GM04504 (cell line): ENCODE measurements at regions not wholly inside any gene's neighbourhood (a gene's known extent, or its start where the extent isn't known, plus 50 kb on each side); places are given as distances from the start of the nearest gene placed in this dataset.
"Not testable (repeated sequence)": the region's sequence is repeated elsewhere in the genome, so short reads cannot be mapped to it uniquely, and the experiment has no call there.

Experiments
- DNase-seq: peaks from one replicate; pipeline ENCODE4 v3.0.0-alpha.2; 2012; ENCODE audit warnings: low read depth

GRCh38 chr9:74094037-74094436 lies 403.1 kb upstream of the RORB start:
- DNase-seq: not testable (repeated sequence)

GRCh38 chr9:74094766-74095165 lies 402.4 kb upstream of the RORB start:
- no peak for DNase-seq

GRCh38 chr9:74095925-74096324 lies 401.2 kb upstream of the RORB start:
- DNase-seq: no peak

GRCh38 chr9:74096420-74096819 lies 400.7 kb upstream of the RORB start:
- no peak for DNase-seq

GRCh38 chr9:74100042-74100441 lies 397.1 kb upstream of the RORB start:
- DNase-seq: no peak

- DNase-seq: not testable (repeated sequence)
Measured at GRCh38 chr9:74102148-74102547, 395.0 kb upstream of the RORB start.

GRCh38 chr9:74102702-74103101 lies 394.4 kb upstream of the RORB start:
- DNase-seq: no peak

- no peak for DNase-seq
Measured at GRCh38 chr9:74107692-74108091, 389.4 kb upstream of the RORB start.

- DNase-seq: no peak
Measured at GRCh38 chr9:74115976-74116375, 381.2 kb upstream of the RORB start.

GRCh38 chr9:74117151-74117550 lies 380.0 kb upstream of the RORB start:
- no peak for DNase-seq

- DNase-seq: no peak
Measured at GRCh38 chr9:74117731-74118130, 379.4 kb upstream of the RORB start.

- no peak for DNase-seq
Measured at GRCh38 chr9:74120061-74120460, 377.1 kb upstream of the RORB start.

GRCh38 chr9:74120470-74120869 lies 376.7 kb upstream of the RORB start:
- no peak for DNase-seq

- no peak for DNase-seq
Measured at GRCh38 chr9:74122216-74122615, 374.9 kb upstream of the RORB start.

- DNase-seq: no peak
Measured at GRCh38 chr9:74122661-74123060, 374.5 kb upstream of the RORB start.

GRCh38 chr9:74125941-74126340 lies 371.2 kb upstream of the RORB start:
- no peak for DNase-seq

- no peak for DNase-seq
Measured at GRCh38 chr9:74132986-74133385, 364.1 kb upstream of the RORB start.

GRCh38 chr9:74133921-74134320 lies 363.2 kb upstream of the RORB start:
- no peak for DNase-seq

- no peak for DNase-seq
Measured at GRCh38 chr9:74138182-74138581, 359.0 kb upstream of the RORB start.

- DNase-seq: no peak
Measured at GRCh38 chr9:74140141-74140540, 357.0 kb upstream of the RORB start.

GRCh38 chr9:74147906-74148305 lies 349.2 kb upstream of the RORB start:
- no peak for DNase-seq

GRCh38 chr9:74172874-74173273 lies 324.3 kb upstream of the RORB start:
- DNase-seq: no peak

GRCh38 chr9:74173284-74173683 lies 323.9 kb upstream of the RORB start:
- no peak for DNase-seq

GRCh38 chr9:74197771-74198170 lies 299.4 kb upstream of the RORB start:
- DNase-seq: not testable (repeated sequence)

GRCh38 chr9:74205056-74205455 lies 292.1 kb upstream of the RORB start:
- no peak for DNase-seq
